ENCODE measurements at regions not wholly inside any gene's neighbourhood (a gene's known extent, or its start where the extent isn't known, plus 50 kb on each side); places are given as distances from the start of the nearest gene placed in this dataset.

GRCh38 chr4:156620786-156621185, 350.8 kb downstream of the PDGFC start:
- Histone ChIP-seq H3F3A (replicated peaks; ENCODE audit: low read depth) (no peaks in the 10 kb centered on the region), H3K27me3 (ENCODE audit: insufficient read depth) (no peaks in the 10 kb centered on the region), H3K4me2 (no peak overlapping the region), H3K9me2 (ENCODE audit: insufficient read depth) (peaks cover 9% of the 10 kb centered on the region), H3K36me3 (ENCODE audit: insufficient read depth) (no peaks in the 10 kb centered on the region), H3K27ac (ENCODE audit: low read depth) (no peak overlapping the region), H3K4me3 (no peak overlapping the region), H3K4me1 (ENCODE audit: insufficient read depth) (no peaks in the 10 kb centered on the region), H3K79me2 (replicated peaks; ENCODE audit: insufficient read depth) (no peaks in the 10 kb centered on the region), H4K20me1 (replicated peaks; ENCODE audit: insufficient read depth) (no peaks in the 10 kb centered on the region), H2AFZ (no peak overlapping the region)
- no peak for TF ChIP-seq CTCF (conservative IDR thresholded peaks at IDR 0.05; ENCODE audit: low read depth in 2 of 2)
- no peak for TF ChIP-seq ZNF114 (CRISPR knock-in tag; IDR thresholded peaks at IDR 0.05)
- TF ChIP-seq NANOG (IDR thresholded peaks at IDR 0.05; ENCODE audit: borderline replicate concordance) = no peak
- no peaks in the 10 kb centered on the region for H3K27me3 Mint-ChIP-seq (ENCODE audit: insufficient read depth, low read depth, poor library complexity)
- H3K36me3 Mint-ChIP-seq (ENCODE audit: low read depth) = no peaks in the 10 kb centered on the region
- no peak overlapping the region for H3K4me3 Mint-ChIP-seq
- no peaks in the 10 kb centered on the region for H3K4me1 Mint-ChIP-seq
- no peak overlapping the region for H3K27ac Mint-ChIP-seq
- no peak for DNase-seq (ENCODE audit: low spot score)
- no peak for ATAC-seq
- H3K9me3 Mint-ChIP-seq = no peaks in the 10 kb centered on the region

GRCh38 chr4:156619154-156619934, 352.3 kb downstream of the PDGFC start:
- Mint-ChIP-seq H3K27ac (no peak overlapping the region), H3K9me3 (no peaks in the 10 kb centered on the region), H3K36me3 (ENCODE audit: low read depth) (no peaks in the 10 kb centered on the region), H3K4me1 (peaks cover 6% of the 10 kb centered on the region; the same call in 2 of the 3 replicates), H3K27me3 (ENCODE audit: insufficient read depth, low read depth, poor library complexity) (no peaks in the 10 kb centered on the region), H3K4me3 (no peak overlapping the region)
- peaks cover 9% of the 10 kb centered on the region for H3K9me2 ChIP-seq (ENCODE audit: insufficient read depth)
- no peaks in the 10 kb centered on the region for H3K79me2 ChIP-seq (replicated peaks; ENCODE audit: insufficient read depth)
- H3K27me3 ChIP-seq (ENCODE audit: insufficient read depth) = no peaks in the 10 kb centered on the region
- H4K20me1 ChIP-seq (replicated peaks; ENCODE audit: insufficient read depth) = no peaks in the 10 kb centered on the region
- H3F3A ChIP-seq (replicated peaks; ENCODE audit: low read depth) = no peaks in the 10 kb centered on the region
- no peaks in the 10 kb centered on the region for H3K4me1 ChIP-seq (ENCODE audit: insufficient read depth)
- DNase-seq (ENCODE audit: low spot score) (no peak), ATAC-seq (no peak)
- H3K4me3 ChIP-seq = no peak overlapping the region
- no peak overlapping the region for H3K4me2 ChIP-seq
- no peaks in the 10 kb centered on the region for H3K36me3 ChIP-seq (ENCODE audit: insufficient read depth)
- no peak overlapping the region for H2AFZ ChIP-seq
- no peak overlapping the region for H3K27ac ChIP-seq (ENCODE audit: low read depth)
- no peak for TF ChIP-seq STAT1 (IDR thresholded peaks at IDR 0.05; ENCODE audit: unreplicated experiment)
- TF ChIP-seq CTCF (conservative IDR thresholded peaks at IDR 0.05; ENCODE audit: low read depth in 2 of 2) = no peak
- TF ChIP-seq ZNF114 (CRISPR knock-in tag; IDR thresholded peaks at IDR 0.05) = no peak
- TF ChIP-seq EZH2 (IDR thresholded peaks at IDR 0.05; ENCODE audit: low read depth, unreplicated experiment) = no peak
- TF ChIP-seq POLR2AphosphoS5 (IDR thresholded peaks at IDR 0.05; ENCODE audit: low read depth) = no peak
- no peak for TF ChIP-seq JUNB (IDR thresholded peaks at IDR 0.05; ENCODE audit: unreplicated experiment)
- no peak for TF ChIP-seq ZNF331 (CRISPR knock-in tag; IDR thresholded peaks at IDR 0.05; ENCODE audit: low read depth)
- no peak for TF ChIP-seq REST (IDR thresholded peaks at IDR 0.05; ENCODE audit: unreplicated experiment)
- no peak for TF ChIP-seq ETS1 (IDR thresholded peaks at IDR 0.05)
- TF ChIP-seq NANOG (IDR thresholded peaks at IDR 0.05; ENCODE audit: borderline replicate concordance) = no peak

Measured in GM23338 (cell line).